22Rv1 (cell line): ENCODE measurements at regions not wholly inside any gene's neighbourhood (a gene's known extent, or its start where the extent isn't known, plus 50 kb on each side); places are given as distances from the start of the nearest gene placed in this dataset.

ENCODE experiments used
- CTCF ChIP-seq: fragments of 450-650 bp; IDR thresholded peaks from 2 replicates; pipeline ENCODE4 v1.5.1; 2017; ENCODE audit warnings: mild to moderate bottlenecking
- ZFX ChIP-seq: fragments of 450-650 bp; IDR thresholded peaks from 2 replicates; pipeline ENCODE4 v1.6.1; 2017; ENCODE audit warnings: antibody characterized with exemption, borderline replicate concordance

- no peak for TF ChIP-seq CTCF
- no peak for TF ChIP-seq ZFX
Measured at GRCh38 chr15:31577108-31577507, 250.5 kb downstream of the KLF13 start.
